GM23338 (cell line): ENCODE measurements at regions not wholly inside any gene's neighbourhood (a gene's known extent, or its start where the extent isn't known, plus 50 kb on each side); places are given as distances from the start of the nearest gene placed in this dataset.

ENCODE experiments used
- ATAC-seq: fragments of 200-7000 bp; cut with Tn5 transposase; 3 replicates; pipeline ENCODE4 v1.9.1; 2020
- DNase-seq: peaks from one replicate; pipeline ENCODE4 v3.0.0-alpha.2; 2015; ENCODE audit warnings: low spot score
- H2AFZ ChIP-seq: fragments of 200-600 bp; sonication (generic); 2 replicates; pipeline ENCODE4 v1.8.0; 2016; ENCODE audit warnings: antibody characterized with exemption, mild to moderate bottlenecking, moderate library complexity
- H3F3A ChIP-seq: fragments of 200-600 bp; sonication (generic); replicated peaks from 2 replicates; pipeline ENCODE4 v1.8.0; 2017; ENCODE audit warnings: antibody characterized with exemption, mixed run types, low read depth
- H3K27ac ChIP-seq: fragments of 200-600 bp; sonication (generic); 2 replicates; pipeline ENCODE4 v1.6.1; 2016; ENCODE audit warnings: low read depth
- H3K27me3 ChIP-seq: fragments of 200-600 bp; sonication (generic); 2 replicates; pipeline ENCODE4 v1.8.0; 2016; ENCODE audit warnings: mild to moderate bottlenecking, mixed run types, moderate library complexity; ENCODE audit not compliant: insufficient read depth
- H3K36me3 ChIP-seq: fragments of 200-600 bp; sonication (generic); 2 replicates; pipeline ENCODE4 v1.8.0; 2016; ENCODE audit warnings: mild to moderate bottlenecking; ENCODE audit not compliant: insufficient read depth
- H3K4me1 ChIP-seq: fragments of 200-600 bp; sonication (generic); 2 replicates; pipeline ENCODE4 v1.8.0; 2016; ENCODE audit warnings: mild to moderate bottlenecking, moderate library complexity; ENCODE audit not compliant: insufficient read depth
- H3K4me2 ChIP-seq: fragments of 200-600 bp; sonication (generic); 2 replicates; pipeline ENCODE4 v1.7.1; 2017; ENCODE audit warnings: mixed run types
- H3K4me3 ChIP-seq: fragments of 200-600 bp; sonication (generic); 2 replicates; pipeline ENCODE4 v1.6.1; 2016; ENCODE audit warnings: mixed run types
- H3K79me2 ChIP-seq: fragments of 200-600 bp; sonication (generic); replicated peaks from 2 replicates; pipeline ENCODE4 v1.8.0; 2017; ENCODE audit warnings: mild to moderate bottlenecking; ENCODE audit not compliant: insufficient read depth
- H3K9me2 ChIP-seq: fragments of 200-600 bp; sonication (generic); 2 replicates; pipeline ENCODE4 v1.8.0; 2017; ENCODE audit not compliant: insufficient read depth
- H4K20me1 ChIP-seq: fragments of 200-600 bp; sonication (generic); replicated peaks from 2 replicates; pipeline ENCODE4 v1.8.0; 2017; ENCODE audit warnings: mild to moderate bottlenecking; ENCODE audit not compliant: insufficient read depth
- H3K27ac Mint-ChIP-seq: 2 replicates; pipeline ENCODE4 v1.8.0; 2020; ENCODE audit warnings: inconsistent platforms, mild to moderate bottlenecking, moderate library complexity, mixed read lengths
- H3K27me3 Mint-ChIP-seq: 3 replicates; pipeline ENCODE4 v1.8.0; 2022; ENCODE audit warnings: low read depth, mild to moderate bottlenecking, moderate library complexity, mixed read lengths, inconsistent platforms; ENCODE audit not compliant: insufficient read depth, poor library complexity
- H3K36me3 Mint-ChIP-seq: 3 replicates; pipeline ENCODE4 v1.8.0; 2021; ENCODE audit warnings: low read depth, mild to moderate bottlenecking, inconsistent platforms, moderate library complexity, mixed read lengths
- H3K4me1 Mint-ChIP-seq: 3 replicates; pipeline ENCODE4 v1.8.0; 2020; ENCODE audit warnings: mild to moderate bottlenecking, inconsistent platforms, mixed read lengths
- H3K4me3 Mint-ChIP-seq: 3 replicates; pipeline ENCODE4 v1.8.0; 2021; ENCODE audit warnings: moderate library complexity, mild to moderate bottlenecking, inconsistent platforms, mixed read lengths
- H3K9me3 Mint-ChIP-seq: 3 replicates; pipeline ENCODE4 v1.8.0; 2020; ENCODE audit warnings: moderate library complexity, mild to moderate bottlenecking, inconsistent platforms, mixed read lengths
- CREB1 ChIP-seq: fragments of 250-450 bp; sonication (Bioruptor Pico); IDR thresholded peaks from 2 replicates; pipeline ENCODE4 v1.5.0; 2020; ENCODE audit warnings: low read depth, mild to moderate bottlenecking, moderate library complexity
- CTCF ChIP-seq, 2 experiments: fragments of 200-600 bp in 1 of 2; sonication (generic) in 1 of 2; conservative IDR thresholded peaks; 2 replicates each; pipeline versions ENCODE4 v1.5.1 to v1.6.1; 2016 to 2017; ENCODE audit warnings: antibody characterized with exemption in 2 of 2, low read depth in 2 of 2, mild to moderate bottlenecking in 2 of 2, moderate library complexity in 1 of 2
- ETS1 ChIP-seq: IDR thresholded peaks from 2 replicates; pipeline ENCODE4 v1.6.1; 2016; ENCODE audit warnings: antibody characterized with exemption
- EZH2 ChIP-seq: fragments of 200-600 bp; sonication (generic); IDR thresholded peaks from one replicate; pipeline ENCODE4 v1.8.0; 2017; ENCODE audit warnings: antibody characterized with exemption, mild to moderate bottlenecking, low read depth; ENCODE audit not compliant: unreplicated experiment
- EZH2phosphoT487 ChIP-seq: fragments of 200-600 bp; sonication (generic); IDR thresholded peaks from one replicate; pipeline ENCODE4 v1.8.1; 2018; ENCODE audit warnings: antibody characterized with exemption; ENCODE audit not compliant: unreplicated experiment
- JUNB ChIP-seq: IDR thresholded peaks from one replicate; pipeline ENCODE4 v1.6.1; 2016; ENCODE audit warnings: antibody characterized with exemption; ENCODE audit not compliant: unreplicated experiment
- NANOG ChIP-seq: IDR thresholded peaks from 2 replicates; pipeline ENCODE4 v1.6.1; 2016; ENCODE audit warnings: antibody characterized with exemption, borderline replicate concordance
- POLR2AphosphoS5 ChIP-seq: IDR thresholded peaks from 2 replicates; pipeline ENCODE4 v1.6.1; 2016; ENCODE audit warnings: antibody characterized with exemption, low read depth
- REST ChIP-seq: IDR thresholded peaks from one replicate; pipeline ENCODE4 v1.6.1; 2018; ENCODE audit warnings: antibody characterized with exemption; ENCODE audit not compliant: unreplicated experiment
- STAT1 ChIP-seq: IDR thresholded peaks from one replicate; pipeline ENCODE4 v1.6.1; 2016; ENCODE audit warnings: antibody characterized with exemption; ENCODE audit not compliant: unreplicated experiment
- ZNF114 ChIP-seq: fragments of 250-450 bp; sonication (Bioruptor Pico); IDR thresholded peaks from 2 replicates; pipeline ENCODE4 v1.5.0; 2020; ENCODE audit warnings: mild to moderate bottlenecking, moderate library complexity

- TF ChIP-seq JUNB (no peak), STAT1 (no peak), REST (no peak), ETS1 (no peak), NANOG (no peak), EZH2 (no peak), CREB1 (CRISPR knock-in tag) (no peak), ZNF114 (CRISPR knock-in tag) (no peak), POLR2AphosphoS5 (no peak), CTCF (conservative IDR thresholded peaks at IDR 0.05; ENCODE audit: low read depth in 2 of 2) (no peak), EZH2phosphoT487 (no peak)
Observed at GRCh38 chr2:180705122-180705521, 275.3 kb upstream of the UBE2E3 start (continued).

- Histone ChIP-seq H3K4me1 (no peaks in the 10 kb centered on the region), H3K79me2 (no peaks in the 10 kb centered on the region), H3F3A (no peaks in the 10 kb centered on the region), H3K27ac (no peak overlapping the region), H3K9me2 (no peaks in the 10 kb centered on the region), H2AFZ (0 out of 2 replicates have a peak overlapping the region, but pooled peaks have one; percentile 18), H4K20me1 (no peaks in the 10 kb centered on the region), H3K27me3 (no peaks in the 10 kb centered on the region), H3K4me3 (no peak overlapping the region), H3K36me3 (no peaks in the 10 kb centered on the region), H3K4me2 (no peak overlapping the region)
- H3K4me3 Mint-ChIP-seq: no peak overlapping the region
- DNase-seq (peak; percentile 11), ATAC-seq (peak; percentile 53)
- H3K27ac Mint-ChIP-seq: no peak overlapping the region
- H3K27me3 Mint-ChIP-seq: peaks cover 2% of the 10 kb centered on the region
- no peaks in the 10 kb centered on the region for H3K36me3 Mint-ChIP-seq
- TF ChIP-seq ZNF114 (CRISPR knock-in tag): no peak
- no peaks in the 10 kb centered on the region for H3K4me1 Mint-ChIP-seq
- no peaks in the 10 kb centered on the region; the same call in 2 of the 3 replicates for H3K9me3 Mint-ChIP-seq
Observed at GRCh38 chr2:180699657-180700361, 280.6 kb upstream of the UBE2E3 start.
